ENCODE measurements at regions not wholly inside any gene's neighbourhood (a gene's known extent, or its start where the extent isn't known, plus 50 kb on each side); places are given as distances from the start of the nearest gene placed in this dataset.

- no peak for TF ChIP-seq ZBTB33 (IDR thresholded peaks at IDR 0.05; ENCODE audit: extremely low read depth, insufficient replicate concordance, low read length)
- TF ChIP-seq JUND (IDR thresholded peaks at IDR 0.05): no peak
- no peak for TF ChIP-seq CEBPB (IDR thresholded peaks at IDR 0.05; ENCODE audit: low read depth)
- no peak for TF ChIP-seq EGR1 (IDR thresholded peaks at IDR 0.05; ENCODE audit: low read depth)
- TF ChIP-seq ZFX (IDR thresholded peaks at IDR 0.05): no peak
- TF ChIP-seq SIN3A (IDR thresholded peaks at IDR 0.05; ENCODE audit: low read depth): no peak
- TF ChIP-seq POLR2A (IDR thresholded peaks at IDR 0.05; ENCODE audit: borderline replicate concordance, extremely low read depth, insufficient read depth, insufficient read length): no peak
- no peak for TF ChIP-seq POLR2AphosphoS5 (IDR thresholded peaks at IDR 0.05; ENCODE audit: low read depth, low read length)
Observed at GRCh38 chr3:65110661-65111060, 422.9 kb upstream of the ADAMTS9 start (continued).

GRCh38 chr3:65109966-65110500 is 422.2 kb upstream of the ADAMTS9 start:
- H3K9me2 ChIP-seq (ENCODE audit: insufficient read depth): no peaks in the 10 kb centered on the region
- no peaks in the 10 kb centered on the region for H4K20me1 ChIP-seq (ENCODE audit: insufficient read depth)
- ChIA-PET RAD21 (ENCODE audit: low non-redundant PET in 1 of 2, low total read pairs in 2 of 2, uncharacterized antibody in 2 of 2, unreplicated experiment in 2 of 2) (no interaction called here), CTCF (no interaction called here), POLR2A (no interaction called here)
- H3K36me3 ChIP-seq (ENCODE audit: control insufficient read depth in 1 of 2, insufficient read depth in 2 of 2, low read length in 2 of 2): no peaks in the 10 kb centered on the region
- BruUV-seq (replicated peaks): no TSS peak
- ATAC-seq: no peak
- H3K9ac ChIP-seq (ENCODE audit: low read length): no peak overlapping the region
- intact Hi-C loops (cut with micrococcal nuclease): no loop called here
- H3K4me1 ChIP-seq (ENCODE audit: control insufficient read depth in 1 of 2, insufficient read depth in 2 of 2, low read length in 2 of 2): no peaks in the 10 kb centered on the region
- TF ChIP-seq REST (IDR thresholded peaks at IDR 0.05; ENCODE audit: low read depth) (no peak), POLR2A (IDR thresholded peaks at IDR 0.05; ENCODE audit: borderline replicate concordance, extremely low read depth, insufficient read depth, insufficient read length) (no peak), RAD21 (IDR thresholded peaks at IDR 0.05; ENCODE audit: low read depth) (no peak), MAX (IDR thresholded peaks at IDR 0.05) (no peak), ELF1 (IDR thresholded peaks at IDR 0.05; ENCODE audit: borderline replicate concordance, low read depth) (no peak)
- H3K79me2 ChIP-seq (ENCODE audit: insufficient read depth, low read length): no peaks in the 10 kb centered on the region
- DNase-seq (ENCODE audit: low read depth, low spot score): no peak
- H3K9me3 ChIP-seq (ENCODE audit: control insufficient read depth in 1 of 2, insufficient read depth in 1 of 2, low read depth in 1 of 2, low read length in 2 of 2): no peaks in the 10 kb centered on the region
- H3K27ac ChIP-seq (ENCODE audit: low read depth, low read length): no peak overlapping the region
- 0 out of 2 replicates have a peak, but pooled peaks cover 4% of the 10 kb centered on the region for H3K27me3 ChIP-seq (ENCODE audit: insufficient read depth, low read length)
- no peak overlapping the region for H2AFZ ChIP-seq (ENCODE audit: low read depth, low read length, poor library complexity, severe bottlenecking)
- H3K4me3 ChIP-seq (replicated peaks in 1 of 2; ENCODE audit: low read depth in 1 of 2, low read length in 2 of 2): no peak overlapping the region
- H3K4me2 ChIP-seq (ENCODE audit: low read length): no peak overlapping the region
